Fibroblast of the aortic adventitia (primary cell): ENCODE measurements at regions not wholly inside any gene's neighbourhood (a gene's known extent, or its start where the extent isn't known, plus 50 kb on each side); places are given as distances from the start of the nearest gene placed in this dataset.
A peak's percentile ranks its signal among the peaks of the same experiment; 100 is the strongest.
"Not testable (repeated sequence)": the region's sequence is repeated elsewhere in the genome, so short reads cannot be mapped to it uniquely, and the experiment has no call there.

Experiments used
- DNase-seq: peaks from one replicate; pipeline ENCODE4 v3.0.0-alpha.2; 2010; ENCODE audit warnings: low read depth
- H3K4me3 ChIP-seq: 2 replicates; pipeline ENCODE4 v1.5.1; 2011; ENCODE audit warnings: low read depth, mild to moderate bottlenecking, control low read depth, low read length, moderate library complexity
- TF ChIP-seq, protein P1 (sequence below): IDR thresholded peaks from 2 replicates; pipeline ENCODE4 v1.5.1; 2011; ENCODE audit warnings: mild to moderate bottlenecking, low read length, control low read depth, inconsistent platforms; ENCODE audit not compliant: insufficient read depth

DNA sequence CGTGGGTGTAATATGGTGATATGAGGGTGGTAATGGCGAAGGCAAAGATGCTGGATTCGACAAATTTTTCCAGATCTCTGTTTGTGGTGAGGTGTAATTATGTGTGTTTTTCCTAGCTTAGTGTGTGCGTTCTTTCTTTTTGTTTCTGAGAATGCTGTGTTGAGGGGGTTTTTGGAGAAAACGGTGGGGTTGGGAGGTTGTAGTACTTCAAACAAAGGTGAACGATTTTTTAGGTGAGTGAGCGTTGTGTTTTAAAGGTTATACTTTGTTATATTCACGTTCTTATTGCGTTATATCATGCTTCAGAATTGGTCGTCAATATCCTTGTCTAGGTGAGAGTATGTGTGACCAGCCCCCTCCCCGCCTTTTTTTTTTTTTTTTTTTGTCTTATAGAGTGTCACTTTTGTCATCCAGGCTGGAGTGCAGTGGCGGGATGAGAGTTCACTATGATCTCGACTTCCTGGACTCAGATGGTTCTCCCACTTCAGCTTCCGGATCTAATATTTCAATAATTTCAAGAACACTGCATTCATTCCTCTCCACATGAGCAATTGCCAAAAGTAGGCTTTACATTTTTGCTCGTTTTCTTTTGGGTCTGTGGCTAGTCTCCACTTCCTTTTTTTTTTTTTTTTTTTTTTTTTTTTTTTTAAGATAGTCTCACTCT is 82.2 kb upstream of the RNU2-1 start:
- DNase-seq = no peak
- H3K4me3 ChIP-seq = no peak overlapping the region
- TF ChIP-seq, protein P1, sequence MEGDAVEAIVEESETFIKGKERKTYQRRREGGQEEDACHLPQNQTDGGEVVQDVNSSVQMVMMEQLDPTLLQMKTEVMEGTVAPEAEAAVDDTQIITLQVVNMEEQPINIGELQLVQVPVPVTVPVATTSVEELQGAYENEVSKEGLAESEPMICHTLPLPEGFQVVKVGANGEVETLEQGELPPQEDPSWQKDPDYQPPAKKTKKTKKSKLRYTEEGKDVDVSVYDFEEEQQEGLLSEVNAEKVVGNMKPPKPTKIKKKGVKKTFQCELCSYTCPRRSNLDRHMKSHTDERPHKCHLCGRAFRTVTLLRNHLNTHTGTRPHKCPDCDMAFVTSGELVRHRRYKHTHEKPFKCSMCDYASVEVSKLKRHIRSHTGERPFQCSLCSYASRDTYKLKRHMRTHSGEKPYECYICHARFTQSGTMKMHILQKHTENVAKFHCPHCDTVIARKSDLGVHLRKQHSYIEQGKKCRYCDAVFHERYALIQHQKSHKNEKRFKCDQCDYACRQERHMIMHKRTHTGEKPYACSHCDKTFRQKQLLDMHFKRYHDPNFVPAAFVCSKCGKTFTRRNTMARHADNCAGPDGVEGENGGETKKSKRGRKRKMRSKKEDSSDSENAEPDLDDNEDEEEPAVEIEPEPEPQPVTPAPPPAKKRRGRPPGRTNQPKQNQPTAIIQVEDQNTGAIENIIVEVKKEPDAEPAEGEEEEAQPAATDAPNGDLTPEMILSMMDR = no peak

DNA sequence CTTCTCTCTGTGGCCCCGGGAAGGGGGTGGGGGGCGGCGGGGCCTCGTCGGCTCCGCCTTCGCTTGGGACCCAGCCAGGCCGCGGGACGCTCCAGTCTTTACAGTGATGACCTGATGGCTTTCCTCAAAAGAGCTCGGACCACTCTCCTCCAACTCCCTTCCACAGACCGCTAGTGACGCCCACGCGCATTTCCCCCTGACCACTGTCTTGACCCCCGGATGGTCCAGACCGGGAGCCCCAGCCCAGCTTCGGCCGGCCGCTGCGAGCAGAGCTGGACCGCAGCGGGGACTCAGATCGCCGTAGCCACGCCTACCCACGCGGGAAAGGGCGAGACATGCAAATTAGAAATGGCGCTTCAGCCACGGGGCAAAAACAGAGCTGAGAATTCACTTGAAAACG is 81.6 kb upstream of the RNU2-1 start:
- no peak overlapping the region for H3K4me3 ChIP-seq
- TF ChIP-seq, protein P1 = no peak
- no peak for DNase-seq

DNA sequence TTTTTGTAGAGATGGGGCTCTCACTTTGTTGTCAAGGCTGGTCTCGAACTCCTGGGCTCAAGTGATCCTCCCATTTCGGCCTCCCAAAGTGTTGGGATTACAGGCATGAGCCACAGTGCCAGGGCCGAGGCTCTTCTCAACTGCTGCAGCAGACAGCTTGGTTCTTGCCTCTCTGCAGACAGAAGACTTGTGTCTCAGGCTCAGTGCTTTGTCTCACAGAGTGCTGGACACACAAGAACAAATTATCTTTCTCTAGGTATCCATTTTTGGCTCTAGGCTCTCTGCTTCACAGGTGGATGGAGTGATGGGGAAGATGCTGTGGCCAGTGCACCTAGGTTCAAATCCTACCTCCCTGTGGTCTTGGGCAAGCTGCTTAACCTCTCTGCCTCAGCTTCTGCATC is 80.8 kb upstream of the RNU2-1 start:
- TF ChIP-seq, protein P1 = no peak
- DNase-seq = peak; percentile 8
- H3K4me3 ChIP-seq = no peak overlapping the region

DNA sequence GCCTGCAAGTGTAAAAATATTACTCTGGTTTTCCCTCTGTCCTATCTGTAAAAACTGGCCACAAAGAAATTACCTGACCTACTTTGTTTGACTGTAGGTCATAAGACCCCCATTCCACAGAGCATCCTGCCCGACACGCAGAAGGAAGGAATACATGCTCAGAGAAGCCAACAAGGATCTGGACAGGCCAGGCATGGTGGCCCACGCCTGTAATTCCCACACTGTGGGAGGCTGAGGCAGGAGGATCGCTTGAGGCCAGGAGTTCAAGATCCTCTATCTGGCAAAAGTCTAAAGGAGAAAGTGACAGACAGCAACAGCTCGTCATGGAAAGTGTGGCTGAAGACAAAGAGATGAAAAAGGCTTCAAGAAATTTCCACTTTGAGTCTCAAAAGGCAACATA is 78.2 kb upstream of the RNU2-1 start:
- no peak for DNase-seq
- no peak overlapping the region for H3K4me3 ChIP-seq
- TF ChIP-seq, protein P1 = no peak

DNA sequence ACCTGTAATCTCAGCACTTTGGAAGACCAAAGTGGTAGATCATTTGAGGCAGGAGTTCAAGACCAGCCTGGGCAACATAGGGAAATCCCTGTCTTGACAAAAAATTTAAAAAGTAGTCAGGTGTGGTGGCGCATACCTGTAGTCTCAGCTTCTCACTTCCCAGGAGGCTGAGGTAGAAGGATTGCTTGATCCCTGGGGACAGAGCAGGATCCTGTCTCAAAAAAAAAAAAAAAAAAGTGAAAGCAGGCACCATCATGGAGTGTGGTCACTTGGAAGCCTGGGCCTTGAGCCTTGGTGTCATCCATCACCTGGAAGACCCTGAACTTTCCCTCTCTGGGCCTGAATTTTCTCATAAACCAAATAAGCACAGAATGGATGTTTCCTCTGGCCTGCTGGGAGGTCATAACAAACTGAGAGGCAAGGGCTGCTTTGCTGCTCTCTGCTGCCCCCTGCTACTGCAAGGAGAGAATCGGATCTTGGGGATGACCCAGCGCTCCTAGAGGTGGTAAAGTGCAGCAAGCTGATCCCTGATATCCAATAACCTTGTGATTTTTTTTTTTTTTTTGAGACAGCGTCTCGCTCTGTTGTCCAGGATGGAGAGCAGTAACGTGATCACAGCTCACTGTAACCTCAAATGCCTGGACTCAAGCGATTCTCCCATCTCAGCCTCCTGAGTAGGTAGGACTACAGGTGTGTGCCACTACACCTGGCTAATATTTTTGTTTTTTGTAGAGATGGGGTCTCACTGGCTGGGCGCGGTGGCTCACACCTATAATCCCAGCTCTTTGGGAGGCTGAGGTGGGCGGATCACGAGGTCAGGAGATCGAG is 75.9 kb upstream of the RNU2-1 start:
- TF ChIP-seq, protein P1 = no peak
- peak; percentile 4 for DNase-seq
- no peak overlapping the region for H3K4me3 ChIP-seq

DNA sequence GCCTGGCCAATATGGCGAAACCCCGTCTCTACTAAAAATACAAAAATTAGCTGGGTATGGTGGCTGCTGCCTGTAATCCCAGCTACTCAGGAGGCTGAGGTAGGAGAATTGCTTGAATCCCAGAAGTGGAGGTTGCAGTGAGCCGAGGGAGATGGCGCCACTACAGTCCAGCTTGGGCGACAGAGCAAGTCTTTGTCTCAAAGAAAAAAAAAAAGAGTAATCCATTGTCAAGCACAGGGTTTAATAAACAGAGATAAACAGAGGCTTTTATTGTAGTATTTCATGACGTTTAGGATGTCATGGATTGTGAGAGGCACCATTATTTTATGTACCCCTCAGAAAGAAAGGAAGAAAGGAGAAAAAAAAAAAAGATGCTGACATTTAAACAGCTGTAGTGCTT is 75.2 kb upstream of the RNU2-1 start:
- DNase-seq = no peak
- TF ChIP-seq, protein P1 = no peak
- H3K4me3 ChIP-seq = no peak overlapping the region

DNA sequence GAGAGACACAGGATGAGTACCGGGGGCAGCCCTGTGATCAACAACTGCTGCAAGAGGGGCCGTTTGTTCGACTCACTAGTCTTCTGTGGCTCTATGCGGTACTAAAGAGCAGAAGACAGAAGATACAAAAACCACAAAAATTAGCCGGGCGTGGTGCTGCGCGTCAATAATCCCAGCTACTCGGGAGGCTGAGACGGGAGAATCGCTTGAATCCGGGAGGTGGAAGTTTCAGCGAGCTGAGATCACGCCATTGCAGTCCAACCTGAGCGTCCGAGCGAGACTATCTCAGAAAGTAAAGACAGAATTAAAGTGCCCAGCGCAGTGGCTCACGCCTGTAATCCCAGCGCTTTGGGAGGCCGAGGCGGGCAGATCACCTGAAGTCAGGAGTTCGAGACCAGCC is 71.0 kb upstream of the RNU2-1 start:
- DNase-seq, H3K4me3 ChIP-seq: not testable (repeated sequence)

DNA sequence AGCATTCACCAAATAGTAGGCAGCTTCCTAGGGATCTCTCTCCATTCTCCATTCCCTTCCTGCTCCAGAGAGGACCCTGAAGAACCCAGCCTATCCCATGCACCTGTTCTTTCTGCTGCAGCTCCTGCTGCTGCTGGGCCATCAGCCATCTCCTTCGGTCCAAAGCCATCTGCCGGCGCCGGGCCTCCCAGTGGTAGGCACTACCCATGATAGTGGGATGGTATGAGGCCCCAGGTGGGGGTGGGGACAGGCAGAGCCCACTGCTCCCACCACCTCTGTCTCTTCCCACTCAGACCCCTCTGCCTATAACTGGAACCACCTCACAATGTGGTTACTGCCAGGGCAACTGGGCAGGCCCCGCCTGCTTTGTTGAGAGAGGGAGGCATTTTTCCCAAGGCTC is 69.3 kb upstream of the RNU2-1 start:
- not testable (repeated sequence) for DNase-seq, H3K4me3 ChIP-seq

DNA sequence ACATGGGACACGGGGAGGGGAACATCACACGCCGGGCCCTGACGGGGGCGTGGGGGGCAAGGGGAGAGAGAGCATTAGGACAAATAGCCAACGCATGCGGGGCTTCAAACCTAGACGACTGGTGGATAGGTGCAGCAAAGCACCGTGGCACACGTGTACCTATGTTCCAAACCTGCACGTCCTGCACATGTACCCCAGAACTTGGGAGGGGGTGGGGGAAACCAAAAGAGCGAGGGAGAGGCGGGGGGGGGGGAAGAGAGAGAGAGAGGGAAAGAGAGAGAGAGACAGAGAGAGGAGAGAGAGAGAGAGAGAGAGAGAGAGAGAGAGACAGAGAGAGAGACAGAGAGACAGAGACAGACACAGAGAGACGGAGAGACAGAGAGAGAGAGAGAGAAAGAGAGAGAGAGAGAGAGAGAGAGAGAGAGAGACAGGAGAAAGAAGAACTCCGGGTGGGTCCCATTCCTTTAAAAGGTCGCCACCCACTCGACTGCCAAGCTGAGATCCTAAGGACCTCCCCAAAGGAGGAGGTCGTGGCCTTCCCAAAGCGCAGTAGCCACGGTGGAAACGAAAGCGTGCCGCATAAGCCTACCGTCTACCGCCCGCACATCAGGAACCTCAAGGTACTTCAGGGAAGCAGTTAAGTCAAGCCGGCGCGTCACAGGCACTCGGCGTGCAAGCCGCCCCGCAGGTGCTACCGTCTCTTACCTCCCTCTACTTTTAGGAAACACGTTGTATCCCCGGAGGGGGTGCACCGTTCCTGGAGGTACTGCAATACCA is 65.7 kb upstream of the RNU2-1 start:
- not testable (repeated sequence) for H3K4me3 ChIP-seq, DNase-seq

DNA sequence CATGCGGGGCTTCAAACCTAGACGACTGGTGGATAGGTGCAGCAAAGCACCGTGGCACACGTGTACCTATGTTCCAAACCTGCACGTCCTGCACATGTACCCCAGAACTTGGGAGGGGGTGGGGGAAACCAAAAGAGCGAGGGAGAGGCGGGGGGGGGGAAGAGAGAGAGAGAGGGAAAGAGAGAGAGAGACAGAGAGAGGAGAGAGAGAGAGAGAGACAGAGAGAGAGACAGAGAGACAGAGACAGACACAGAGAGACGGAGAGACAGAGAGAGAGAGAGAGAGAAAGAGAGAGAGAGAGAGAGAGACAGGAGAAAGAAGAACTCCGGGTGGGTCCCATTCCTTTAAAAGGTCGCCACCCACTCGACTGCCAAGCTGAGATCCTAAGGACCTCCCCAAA is 55.9 kb upstream of the RNU2-1 start:
- not testable (repeated sequence) for H3K4me3 ChIP-seq, DNase-seq

DNA sequence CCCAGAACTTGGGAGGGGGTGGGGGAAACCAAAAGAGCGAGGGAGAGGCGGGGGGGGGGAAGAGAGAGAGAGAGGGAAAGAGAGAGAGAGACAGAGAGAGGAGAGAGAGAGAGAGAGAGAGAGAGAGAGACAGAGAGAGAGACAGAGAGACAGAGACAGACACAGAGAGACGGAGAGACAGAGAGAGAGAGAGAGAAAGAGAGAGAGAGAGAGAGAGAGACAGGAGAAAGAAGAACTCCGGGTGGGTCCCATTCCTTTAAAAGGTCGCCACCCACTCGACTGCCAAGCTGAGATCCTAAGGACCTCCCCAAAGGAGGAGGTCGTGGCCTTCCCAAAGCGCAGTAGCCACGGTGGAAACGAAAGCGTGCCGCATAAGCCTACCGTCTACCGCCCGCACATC is 49.8 kb upstream of the RNU2-1 start:
- not testable (repeated sequence) for H3K4me3 ChIP-seq, DNase-seq
